Dedifferentiated amniotic fluid mesenchymal stem cell (primary cell): ENCODE measurements at regions not wholly inside any gene's neighbourhood (a gene's known extent, or its start where the extent isn't known, plus 50 kb on each side); places are given as distances from the start of the nearest gene placed in this dataset.
"Not testable (repeated sequence)": the region's sequence is repeated elsewhere in the genome, so short reads cannot be mapped to it uniquely, and the experiment has no call there.

ENCODE experiments used
- DNase-seq: peaks from one replicate; pipeline ENCODE4 v3.0.0-alpha.2; 2016; ENCODE audit errors: extremely low spot score

- peak; percentile 36 for DNase-seq
Observed at GRCh38 chr12:72723732-72724131, 451.6 kb downstream of the TRHDE start.

- DNase-seq, result no peak
Observed at GRCh38 chr12:72729451-72730010, 457.4 kb downstream of the TRHDE start.

- DNase-seq, result no peak
Observed at GRCh38 chr12:72734581-72734980, 462.4 kb downstream of the TRHDE start.

- DNase-seq, result no peak
Observed at GRCh38 chr12:72738811-72739210, 466.6 kb downstream of the TRHDE start.

GRCh38 chr12:72740064-72740463 is 467.9 kb downstream of the TRHDE start:
- DNase-seq, result no peak

GRCh38 chr12:72742568-72742967 is 470.4 kb downstream of the TRHDE start:
- DNase-seq, result no peak

- DNase-seq, result no peak
Observed at GRCh38 chr12:72746048-72746447, 473.9 kb downstream of the TRHDE start.

GRCh38 chr12:72747111-72747849 is 475.1 kb downstream of the TRHDE start:
- no peak for DNase-seq

GRCh38 chr12:72748971-72749370 is 476.8 kb downstream of the TRHDE start:
- DNase-seq, result no peak

- DNase-seq, result no peak
Observed at GRCh38 chr12:72753571-72753970, 481.4 kb downstream of the TRHDE start.

GRCh38 chr12:72754026-72754425 is 481.9 kb downstream of the TRHDE start:
- DNase-seq, result not testable (repeated sequence)

- no peak for DNase-seq
Observed at GRCh38 chr12:72766517-72766916, 494.3 kb downstream of the TRHDE start.

- no peak for DNase-seq
Observed at GRCh38 chr12:72774023-72774422, 501.9 kb downstream of the TRHDE start.

GRCh38 chr12:72777806-72778205 is 505.6 kb downstream of the TRHDE start:
- DNase-seq, result no peak

GRCh38 chr12:72790273-72790672 is 518.1 kb downstream of the TRHDE start:
- no peak for DNase-seq

GRCh38 chr12:72792889-72793288 is 520.7 kb downstream of the TRHDE start:
- DNase-seq, result no peak

- no peak for DNase-seq
Observed at GRCh38 chr12:72793796-72794195, 521.6 kb downstream of the TRHDE start.

GRCh38 chr12:72815421-72815820 is 543.3 kb downstream of the TRHDE start:
- no peak for DNase-seq

GRCh38 chr12:72828662-72829324 is 556.6 kb downstream of the TRHDE start:
- no peak for DNase-seq

GRCh38 chr12:72829838-72830237 is 557.7 kb downstream of the TRHDE start:
- no peak for DNase-seq

GRCh38 chr12:72832024-72832423 is 559.9 kb downstream of the TRHDE start:
- no peak for DNase-seq

- no peak for DNase-seq
Observed at GRCh38 chr12:72836194-72836593, 564.0 kb downstream of the TRHDE start.

- DNase-seq, result no peak
Observed at GRCh38 chr12:72839696-72840095, 567.5 kb downstream of the TRHDE start.
